ENCODE measurements at regions not wholly inside any gene's neighbourhood (a gene's known extent, or its start where the extent isn't known, plus 50 kb on each side); places are given as distances from the start of the nearest gene placed in this dataset.

- TF ChIP-seq, protein P1, sequence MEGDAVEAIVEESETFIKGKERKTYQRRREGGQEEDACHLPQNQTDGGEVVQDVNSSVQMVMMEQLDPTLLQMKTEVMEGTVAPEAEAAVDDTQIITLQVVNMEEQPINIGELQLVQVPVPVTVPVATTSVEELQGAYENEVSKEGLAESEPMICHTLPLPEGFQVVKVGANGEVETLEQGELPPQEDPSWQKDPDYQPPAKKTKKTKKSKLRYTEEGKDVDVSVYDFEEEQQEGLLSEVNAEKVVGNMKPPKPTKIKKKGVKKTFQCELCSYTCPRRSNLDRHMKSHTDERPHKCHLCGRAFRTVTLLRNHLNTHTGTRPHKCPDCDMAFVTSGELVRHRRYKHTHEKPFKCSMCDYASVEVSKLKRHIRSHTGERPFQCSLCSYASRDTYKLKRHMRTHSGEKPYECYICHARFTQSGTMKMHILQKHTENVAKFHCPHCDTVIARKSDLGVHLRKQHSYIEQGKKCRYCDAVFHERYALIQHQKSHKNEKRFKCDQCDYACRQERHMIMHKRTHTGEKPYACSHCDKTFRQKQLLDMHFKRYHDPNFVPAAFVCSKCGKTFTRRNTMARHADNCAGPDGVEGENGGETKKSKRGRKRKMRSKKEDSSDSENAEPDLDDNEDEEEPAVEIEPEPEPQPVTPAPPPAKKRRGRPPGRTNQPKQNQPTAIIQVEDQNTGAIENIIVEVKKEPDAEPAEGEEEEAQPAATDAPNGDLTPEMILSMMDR (IDR thresholded peaks at IDR 0.05) = no peak
- no peak for TF ChIP-seq POLR2A (IDR thresholded peaks at IDR 0.05)
Measured at GRCh38 chr16:82470620-82471152, 156.1 kb upstream of the CDH13 start.
